ENCODE measurements at regions not wholly inside any gene's neighbourhood (a gene's known extent, or its start where the extent isn't known, plus 50 kb on each side); places are given as distances from the start of the nearest gene placed in this dataset.

DNA sequence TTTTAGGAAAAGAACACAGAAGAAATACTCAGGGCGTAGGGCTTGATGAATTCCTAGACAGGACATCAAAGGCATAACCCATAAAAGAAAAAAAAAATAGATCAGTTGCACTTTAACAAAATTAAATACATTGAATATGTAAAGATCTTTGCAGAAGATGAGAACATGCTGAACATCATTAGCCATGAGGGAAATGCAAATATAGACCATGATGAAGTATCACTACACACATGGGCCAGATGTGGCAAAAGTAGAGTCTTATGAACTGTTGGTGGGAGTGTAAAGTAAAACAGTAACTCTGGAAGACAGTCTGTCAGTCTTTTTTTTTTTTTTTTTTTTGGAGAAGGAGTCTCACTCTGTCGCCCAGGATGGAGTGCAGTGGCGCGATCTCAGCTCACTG lies 246.7 kb upstream of the HSFY2 start:
- TF ChIP-seq SUZ12 (IDR thresholded peaks at IDR 0.05; ENCODE audit: extremely low read depth, insufficient read depth, insufficient read length) (no peak), ZNF274 (IDR thresholded peaks at IDR 0.05; ENCODE audit: low read depth, low read length) (no peak), YY1 (IDR thresholded peaks at IDR 0.05; ENCODE audit: insufficient read depth, insufficient read length) (no peak)
